Myocyte (in vitro differentiated cells): ENCODE measurements at regions not wholly inside any gene's neighbourhood (a gene's known extent, or its start where the extent isn't known, plus 50 kb on each side); places are given as distances from the start of the nearest gene placed in this dataset.
"Not testable (repeated sequence)": the region's sequence is repeated elsewhere in the genome, so short reads cannot be mapped to it uniquely, and the experiment has no call there.

ENCODE experiments used
- DNase-seq: peaks from one replicate; pipeline ENCODE4 v3.0.0-alpha.2; 2012; ENCODE audit warnings: low read depth

- DNase-seq, result not testable (repeated sequence)
These were observed 167.1 kb downstream of the GOSR1 start for GRCh38 chr17:30644287-30644686.

GRCh38 chr17:30641428-30641827 is 164.2 kb downstream of the GOSR1 start:
- not testable (repeated sequence) for DNase-seq

DNA sequence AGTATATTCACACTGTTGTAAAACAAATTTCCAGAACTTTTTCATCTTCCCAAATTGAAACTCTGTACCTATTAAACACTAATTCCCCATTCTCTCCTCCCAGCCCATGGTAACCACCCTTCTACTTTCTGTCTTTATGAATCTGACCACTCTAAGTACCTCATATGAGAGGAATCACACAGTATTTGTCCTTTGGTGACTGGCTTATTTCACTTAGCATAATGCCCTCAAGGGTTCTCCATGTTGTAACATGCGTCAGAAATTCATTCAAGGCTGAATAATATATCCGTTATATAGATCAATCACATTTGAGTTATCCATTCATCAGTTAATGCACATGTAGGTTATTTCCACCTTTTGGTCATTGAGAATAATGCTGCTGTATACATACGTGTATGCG is 162.2 kb downstream of the GOSR1 start:
- DNase-seq, result not testable (repeated sequence)

GRCh38 chr17:30638968-30639367 is 161.8 kb downstream of the GOSR1 start:
- not testable (repeated sequence) for DNase-seq

- not testable (repeated sequence) for DNase-seq
These were observed 154.4 kb downstream of the GOSR1 start for GRCh38 chr17:30631651-30632050.

DNA sequence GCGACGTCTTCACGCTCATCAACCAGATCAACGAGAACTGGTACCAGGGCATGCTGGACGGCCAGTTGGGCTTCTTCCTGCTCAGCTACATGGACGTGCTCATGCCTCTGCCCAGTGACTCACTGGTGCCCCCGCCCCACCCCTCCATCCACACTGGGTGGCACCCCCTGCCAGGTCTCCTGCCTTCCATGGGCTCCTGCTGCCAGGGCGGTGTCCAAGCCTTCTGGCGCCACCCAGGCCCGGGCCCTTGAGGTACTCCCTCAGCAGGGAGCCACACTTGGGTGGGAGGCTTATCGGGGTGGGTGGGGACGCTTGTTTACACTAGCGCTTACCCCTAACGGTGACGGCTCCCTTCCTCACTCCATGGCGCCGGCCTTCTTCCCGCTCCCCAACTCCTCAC is 148.2 kb downstream of the GOSR1 start:
- DNase-seq, result not testable (repeated sequence)

DNA sequence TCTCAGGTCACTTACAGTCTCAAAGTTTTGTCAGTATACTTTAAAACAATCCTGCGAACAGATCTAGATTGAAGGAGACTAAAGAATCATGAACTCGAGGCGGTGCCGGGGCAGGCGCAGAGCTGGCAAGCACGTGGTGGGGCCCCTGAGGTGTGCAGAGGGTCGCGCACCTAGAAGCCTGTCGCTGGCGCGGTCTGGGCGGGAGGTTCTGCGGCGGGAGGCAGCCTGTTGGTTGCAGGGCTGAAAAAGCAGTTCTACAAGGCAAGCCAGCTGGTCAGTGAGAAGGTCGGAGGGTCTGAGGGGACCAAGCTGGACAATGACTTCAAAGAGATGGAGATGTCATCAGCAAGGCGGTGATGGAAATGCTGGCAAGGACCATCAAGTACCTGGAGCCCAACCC is 147.0 kb downstream of the GOSR1 start:
- not testable (repeated sequence) for DNase-seq

GRCh38 chr17:30609682-30610081 is 132.5 kb downstream of the GOSR1 start:
- not testable (repeated sequence) for DNase-seq

- DNase-seq, result no peak
These were observed 128.3 kb downstream of the GOSR1 start for GRCh38 chr17:30605523-30605922.

DNA sequence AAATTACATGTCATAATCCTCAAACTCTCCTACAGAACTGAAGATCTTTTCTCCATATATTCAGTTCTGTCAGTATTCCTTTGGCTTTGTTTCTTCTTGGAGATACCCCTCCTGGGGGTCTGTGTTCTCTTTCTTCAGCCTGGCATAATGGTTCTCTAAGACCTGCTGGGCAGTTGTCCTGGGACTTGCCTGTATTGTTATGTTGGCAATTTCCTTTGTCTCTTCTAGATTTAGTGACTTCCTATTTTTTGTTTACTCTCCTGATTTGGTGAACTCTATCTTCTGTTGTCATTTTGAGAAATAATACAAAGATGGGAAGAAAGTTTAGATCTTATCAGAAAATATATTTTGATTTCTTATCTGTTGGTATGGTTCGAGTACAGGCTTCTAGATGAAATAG is 127.8 kb downstream of the GOSR1 start:
- DNase-seq, result no peak

DNA sequence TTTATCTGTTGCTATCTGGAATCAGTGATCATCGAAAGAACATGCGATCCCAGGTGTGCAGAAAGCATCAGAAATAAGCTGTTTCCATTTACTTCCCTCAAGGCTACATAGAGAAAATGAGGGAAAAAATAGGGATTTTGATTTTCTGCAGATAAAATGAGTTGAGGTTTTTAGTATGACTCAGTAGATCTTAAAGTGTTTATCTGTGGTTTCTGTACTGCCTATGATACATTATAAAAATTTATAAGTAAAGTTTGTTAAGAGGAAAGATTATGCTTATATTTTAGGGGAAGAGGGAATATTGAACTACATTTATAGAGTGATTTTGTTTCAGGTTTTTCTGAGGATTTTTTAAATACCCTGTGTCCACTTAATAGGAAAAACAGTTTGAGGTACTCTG is 125.2 kb downstream of the GOSR1 start:
- not testable (repeated sequence) for DNase-seq

GRCh38 chr17:30601984-30602383 is 124.8 kb downstream of the GOSR1 start:
- not testable (repeated sequence) for DNase-seq

DNA sequence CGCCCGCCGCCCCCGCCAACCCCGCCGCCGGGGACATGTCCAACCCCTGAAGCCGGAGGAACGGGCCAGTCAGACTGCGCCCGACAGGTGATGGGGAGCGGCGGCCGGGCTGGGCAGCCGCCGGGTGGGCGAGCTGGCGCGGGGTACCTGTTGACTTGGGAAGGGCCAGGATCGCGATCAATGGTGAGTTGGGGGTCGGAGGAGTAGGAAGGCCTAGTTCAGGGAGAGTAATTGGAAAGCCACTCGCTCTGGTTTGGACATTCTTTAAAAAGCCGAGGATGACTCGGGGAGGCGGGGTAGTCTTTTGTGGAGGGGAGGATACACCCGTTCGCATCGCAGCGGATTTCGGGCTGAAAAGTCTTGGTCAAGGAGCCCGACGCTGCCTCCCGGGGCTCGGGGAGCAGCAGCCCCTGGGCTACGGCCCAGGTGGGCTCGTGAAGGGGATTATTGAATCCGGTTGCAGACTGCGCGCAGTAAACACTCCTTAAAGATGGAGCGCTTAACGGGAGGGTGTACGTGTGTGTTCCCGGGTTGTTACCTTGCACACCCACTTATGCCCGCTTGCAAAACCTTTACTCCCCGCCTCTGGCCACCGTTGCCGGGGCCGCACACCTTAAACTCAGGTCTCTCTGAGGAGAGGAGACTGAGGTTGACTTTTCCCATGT is 123.8 kb downstream of the GOSR1 start:
- peak; percentile 29 for DNase-seq

DNA sequence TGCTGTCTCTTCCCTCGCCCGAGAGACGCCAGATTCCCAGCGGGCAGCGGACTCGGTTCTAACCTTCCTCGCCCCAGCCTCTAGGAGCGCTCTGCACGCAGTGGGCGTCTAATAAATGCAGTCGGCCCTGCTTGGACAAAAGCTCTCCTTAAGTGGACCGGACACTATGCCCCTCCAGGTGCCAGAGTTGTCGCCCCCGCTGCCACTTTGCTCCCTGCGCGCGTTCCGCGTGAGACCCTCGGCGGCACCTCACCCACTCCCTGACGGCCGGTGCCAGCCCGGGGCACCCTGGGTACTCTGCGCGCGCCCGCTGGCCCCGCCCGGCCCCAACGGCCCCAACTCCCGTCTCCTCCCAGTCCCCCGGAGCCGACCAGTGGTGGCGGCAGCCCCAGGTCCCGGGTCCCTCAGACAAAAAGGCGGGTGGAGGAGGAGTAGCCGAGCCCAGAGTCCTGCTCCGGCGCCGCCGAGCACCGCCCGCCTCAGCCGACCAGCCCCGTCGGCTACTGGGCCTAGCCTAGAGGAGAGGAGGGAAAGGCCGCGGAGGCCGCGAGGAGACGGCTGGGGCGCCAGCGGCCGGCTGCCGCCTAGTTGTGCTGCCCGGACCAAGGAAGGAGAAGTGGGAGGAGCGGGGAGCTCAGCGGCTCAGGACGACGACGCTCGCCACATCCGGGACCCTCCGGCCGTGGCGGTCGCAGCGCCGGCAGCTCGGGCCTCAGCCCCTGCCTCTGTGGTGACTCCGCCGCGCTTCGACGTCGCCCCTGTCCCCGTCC is 123.0 kb downstream of the GOSR1 start:
- peak; percentile 89 for DNase-seq

GRCh38 chr17:30599428-30600059 is 122.3 kb downstream of the GOSR1 start:
- no peak for DNase-seq

DNA sequence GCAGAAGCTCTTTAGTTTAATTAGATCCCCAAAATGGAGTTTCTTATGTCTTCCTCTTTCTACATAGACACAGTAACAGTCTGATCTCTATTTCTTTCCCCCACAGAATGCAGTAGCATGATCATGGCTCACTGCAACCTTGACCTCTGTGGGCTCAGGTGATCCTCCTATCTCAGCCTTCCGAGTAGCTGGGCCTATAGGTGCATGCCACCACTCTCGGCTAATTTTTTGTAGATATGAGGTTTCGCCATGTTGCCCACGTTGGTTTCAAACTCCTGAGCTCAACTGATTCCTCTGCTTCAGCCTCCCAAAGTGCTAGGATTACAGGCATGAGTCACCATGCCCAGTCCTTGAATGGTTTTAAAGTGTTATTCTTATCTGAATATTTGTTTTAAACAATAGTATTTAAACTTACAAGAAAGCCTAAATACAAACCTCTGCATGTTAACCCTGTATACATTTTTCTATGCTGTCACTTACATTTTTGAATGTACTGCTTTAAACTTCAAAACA is 120.6 kb downstream of the GOSR1 start:
- no peak for DNase-seq

- not testable (repeated sequence) for DNase-seq
These were observed 120.0 kb downstream of the GOSR1 start for GRCh38 chr17:30596948-30597775.

DNA sequence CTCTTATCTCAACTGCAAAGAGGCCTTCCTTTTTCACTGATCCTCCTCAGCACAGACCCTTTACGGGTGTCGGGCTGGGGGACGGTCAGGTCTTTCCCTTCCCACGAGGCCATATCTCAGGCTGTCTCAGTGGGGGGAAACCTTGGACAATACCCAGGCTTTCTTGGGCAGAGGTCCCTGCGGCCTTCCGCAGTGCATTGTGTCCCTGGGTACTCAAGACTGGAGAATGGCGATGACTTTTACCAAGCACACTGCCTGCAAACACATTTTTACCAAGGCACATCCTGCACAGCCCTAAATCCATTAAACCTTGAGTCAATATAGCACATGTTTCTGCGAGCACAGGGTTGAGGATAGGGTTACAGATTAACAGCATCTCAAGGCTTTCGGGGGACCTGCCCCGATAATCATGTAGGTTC is 117.8 kb downstream of the GOSR1 start:
- not testable (repeated sequence) for DNase-seq

DNA sequence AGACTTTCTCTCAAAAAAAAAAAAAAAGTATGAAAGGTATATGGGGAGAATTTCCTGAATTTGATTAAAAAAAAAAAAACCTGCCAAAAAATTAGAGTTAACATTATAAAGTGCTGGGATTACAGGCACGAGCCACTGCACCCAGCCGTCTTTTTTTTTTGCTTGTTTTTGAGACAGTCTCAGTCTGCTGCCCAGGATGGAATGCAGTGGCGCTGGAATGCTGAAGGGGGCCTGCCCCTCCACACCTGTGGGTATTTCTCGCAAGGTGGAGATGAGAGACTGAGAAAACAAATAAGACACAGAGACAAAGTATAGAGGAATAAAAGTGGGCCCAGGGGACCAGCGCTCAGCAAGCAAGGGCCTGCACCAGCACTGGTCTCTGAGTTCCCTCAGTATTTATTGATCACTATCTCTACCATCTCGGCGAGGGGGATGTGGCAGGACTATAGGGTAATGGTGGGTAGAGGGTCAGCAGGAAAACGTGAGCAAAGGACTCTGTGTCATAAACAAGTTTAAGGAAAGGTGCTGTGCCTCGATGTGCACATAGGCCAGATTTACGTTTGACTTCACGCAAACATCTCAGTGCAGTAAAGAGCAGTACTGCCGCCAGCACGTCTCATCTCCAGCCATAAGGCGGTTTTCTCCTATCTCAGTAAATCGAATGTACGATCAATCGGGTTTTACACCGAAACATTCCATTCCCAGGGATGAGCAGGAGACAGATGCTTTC is 117.2 kb downstream of the GOSR1 start:
- no peak for DNase-seq

DNA sequence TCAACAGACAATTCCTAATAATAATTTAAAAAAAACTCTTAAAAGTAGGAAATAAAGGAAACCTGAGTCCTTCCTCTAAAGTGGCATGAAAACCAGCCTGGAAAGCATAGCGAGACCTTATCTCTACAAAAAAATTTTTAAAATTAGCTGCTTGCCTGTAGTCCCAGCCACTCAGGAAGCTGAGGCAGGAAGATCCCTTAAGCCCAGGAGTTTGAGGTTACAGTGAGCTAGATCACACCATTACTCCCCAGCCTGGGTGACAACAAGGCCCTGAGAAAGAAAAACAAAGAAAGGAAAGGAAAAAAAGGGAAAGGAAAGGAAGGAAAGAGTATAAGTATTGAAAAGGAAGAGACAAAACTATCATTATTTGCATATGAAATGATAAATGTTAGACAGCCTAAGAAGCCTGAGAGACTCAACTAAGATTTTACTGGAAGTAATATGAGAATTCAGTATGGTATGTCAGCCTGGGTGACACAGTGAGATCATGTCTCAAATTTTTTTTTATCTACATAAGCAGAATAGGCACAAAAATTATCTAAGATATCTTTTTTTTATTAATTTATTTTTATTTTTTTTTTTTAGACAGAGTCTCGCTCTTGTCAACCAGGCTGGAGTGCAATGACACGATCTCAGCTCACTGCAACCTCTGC is 113.0 kb downstream of the GOSR1 start:
- DNase-seq, result peak; percentile 26
